PC-3 (cell line): ENCODE measurements at regions not wholly inside any gene's neighbourhood (a gene's known extent, or its start where the extent isn't known, plus 50 kb on each side); places are given as distances from the start of the nearest gene placed in this dataset.

Experiments used
- CTCF ChIP-seq: fragments of 300-600 bp; sonication (generic); conservative IDR thresholded peaks from 2 replicates; pipeline ENCODE4 v1.5.1; 2017; ENCODE audit warnings: antibody characterized with exemption, low read depth, mild to moderate bottlenecking, low read length
- EZH2 ChIP-seq: fragments of 300-600 bp; sonication (generic); IDR thresholded peaks from one replicate; pipeline ENCODE4 v1.6.1; 2017; ENCODE audit warnings: antibody characterized with exemption, mild to moderate bottlenecking, low read length; ENCODE audit not compliant: unreplicated experiment
- EZH2phosphoT487 ChIP-seq: fragments of 300-600 bp; sonication (generic); IDR thresholded peaks from 2 replicates; pipeline ENCODE4 v1.6.1; 2018; ENCODE audit warnings: mild to moderate bottlenecking, antibody characterized with exemption, low read length, borderline replicate concordance

GRCh38 chr5:135207866-135208265 lies 173.8 kb upstream of the PITX1 start:
- TF ChIP-seq CTCF (no peak), EZH2 (no peak), EZH2phosphoT487 (no peak)
